GM06990 (cell line): ENCODE measurements at regions not wholly inside any gene's neighbourhood (a gene's known extent, or its start where the extent isn't known, plus 50 kb on each side); places are given as distances from the start of the nearest gene placed in this dataset.
"Not testable (repeated sequence)": the region's sequence is repeated elsewhere in the genome, so short reads cannot be mapped to it uniquely, and the experiment has no call there.

Source experiments
- DNase-seq: peaks from one replicate; pipeline ENCODE4 v3.0.0-alpha.2; 2011; ENCODE audit not compliant: insufficient read length; ENCODE audit errors: extremely low read depth
- H3K27me3 ChIP-seq: replicated peaks from 2 replicates; pipeline ENCODE4 v1.6.0; 2011; ENCODE audit warnings: low read length; ENCODE audit not compliant: control insufficient read depth, insufficient read depth
- H3K36me3 ChIP-seq: 2 replicates; pipeline ENCODE4 v1.5.1; 2011; ENCODE audit warnings: low read length; ENCODE audit not compliant: control insufficient read depth, insufficient read depth
- H3K4me3 ChIP-seq: replicated peaks from 2 replicates; pipeline ENCODE4 v1.5.1; 2011; ENCODE audit warnings: low read depth, mild to moderate bottlenecking, control low read depth, low read length
- CTCF ChIP-seq: IDR thresholded peaks from 2 replicates; pipeline ENCODE4 v1.5.1; 2011; ENCODE audit warnings: low read length, control low read depth, mild to moderate bottlenecking, inconsistent platforms; ENCODE audit not compliant: insufficient read depth, poor library complexity, severe bottlenecking

- no peaks in the 10 kb centered on the region for H3K36me3 ChIP-seq
- no peaks in the 10 kb centered on the region for H3K27me3 ChIP-seq
- TF ChIP-seq CTCF = no peak
- H3K4me3 ChIP-seq = no peak overlapping the region
- DNase-seq = no peak
Observed at GRCh38 chr5:25444697-25445096, 799.9 kb upstream of the CDH10 start.

GRCh38 chr5:25441810-25442209, 797.0 kb upstream of the CDH10 start:
- Histone ChIP-seq H3K4me3 (no peak overlapping the region), H3K27me3 (no peaks in the 10 kb centered on the region), H3K36me3 (no peaks in the 10 kb centered on the region)
- TF ChIP-seq CTCF = no peak
- DNase-seq = no peak

GRCh38 chr5:25439025-25439424, 794.2 kb upstream of the CDH10 start:
- Histone ChIP-seq H3K27me3 (no peaks in the 10 kb centered on the region), H3K36me3 (no peaks in the 10 kb centered on the region), H3K4me3 (no peak overlapping the region)
- TF ChIP-seq CTCF = no peak
- DNase-seq = no peak

GRCh38 chr5:25438375-25438774, 793.6 kb upstream of the CDH10 start:
- not testable (repeated sequence) for H3K36me3 ChIP-seq, DNase-seq, H3K27me3 ChIP-seq, H3K4me3 ChIP-seq

- no peaks in the 10 kb centered on the region for H3K36me3 ChIP-seq
- no peak for DNase-seq
- no peak for TF ChIP-seq CTCF
- H3K4me3 ChIP-seq = no peak overlapping the region
- no peaks in the 10 kb centered on the region for H3K27me3 ChIP-seq
Observed at GRCh38 chr5:25436452-25436851, 791.7 kb upstream of the CDH10 start.

- no peak for TF ChIP-seq CTCF
- no peaks in the 10 kb centered on the region for H3K27me3 ChIP-seq
- no peak for DNase-seq
- H3K4me3 ChIP-seq = no peak overlapping the region
- no peaks in the 10 kb centered on the region for H3K36me3 ChIP-seq
Observed at GRCh38 chr5:25435882-25436281, 791.1 kb upstream of the CDH10 start.
